ENCODE measurements at regions not wholly inside any gene's neighbourhood (a gene's known extent, or its start where the extent isn't known, plus 50 kb on each side); places are given as distances from the start of the nearest gene placed in this dataset.

DNA sequence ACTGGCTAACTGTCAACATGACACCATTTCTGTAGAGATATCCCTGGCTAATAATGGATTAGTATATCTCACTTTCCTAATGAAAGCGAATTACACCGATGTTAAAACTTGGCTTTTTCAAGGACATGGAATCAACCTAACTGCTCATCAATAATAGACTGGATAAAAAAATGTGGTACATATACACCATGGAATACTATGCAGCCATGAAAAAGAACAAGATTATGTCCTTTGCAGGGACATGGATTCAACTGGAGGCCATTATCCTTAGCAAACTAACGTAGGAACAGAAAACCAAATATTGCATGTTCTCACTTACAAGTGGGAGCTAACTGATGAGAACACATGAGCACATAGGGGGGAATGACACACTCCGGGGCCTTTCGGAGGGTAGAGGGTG lies 62.6 kb downstream of the ZIC1 start:
- DNase-seq (ENCODE audit: insufficient read length), result no peak
- TF ChIP-seq POLR2A (IDR thresholded peaks at IDR 0.05; ENCODE audit: low read depth, low read length) (no peak), POLR2AphosphoS5 (IDR thresholded peaks at IDR 0.05; ENCODE audit: low read depth, low read length) (no peak), TAF1 (IDR thresholded peaks at IDR 0.05; ENCODE audit: borderline replicate concordance, low read depth, low read length) (no peak)
- FAIRE-seq, result no peak

DNA sequence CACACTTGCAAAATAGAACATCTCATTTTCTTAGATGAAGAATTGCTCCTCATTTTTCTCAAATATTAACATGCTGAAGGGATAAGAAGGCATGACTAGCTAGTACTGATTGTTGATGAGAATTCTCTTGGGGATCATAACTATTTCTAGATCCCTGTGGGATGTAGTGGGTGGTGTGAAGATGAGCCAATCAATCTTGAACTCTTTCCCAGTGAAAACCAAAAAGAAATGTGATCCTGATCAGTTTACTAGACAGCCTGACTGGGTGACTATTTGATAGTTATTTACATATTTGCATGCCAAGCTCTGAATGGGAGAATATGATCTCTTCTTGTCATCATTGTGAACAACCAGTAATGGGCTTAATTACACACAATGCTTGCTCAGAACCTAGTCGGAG lies 63.7 kb downstream of the ZIC1 start:
- DNase-seq (ENCODE audit: insufficient read length), result no peak
- FAIRE-seq, result no peak
- TF ChIP-seq POLR2AphosphoS5 (IDR thresholded peaks at IDR 0.05; ENCODE audit: low read depth, low read length) (no peak), POLR2A (IDR thresholded peaks at IDR 0.05; ENCODE audit: low read depth, low read length) (no peak), TAF1 (IDR thresholded peaks at IDR 0.05; ENCODE audit: borderline replicate concordance, low read depth, low read length) (no peak)

GRCh38 chr3:147483145-147483544 lies 74.0 kb downstream of the ZIC1 start:
- TF ChIP-seq TAF1 (IDR thresholded peaks at IDR 0.05; ENCODE audit: borderline replicate concordance, low read depth, low read length) (no peak), POLR2A (IDR thresholded peaks at IDR 0.05; ENCODE audit: low read depth, low read length) (no peak), POLR2AphosphoS5 (IDR thresholded peaks at IDR 0.05; ENCODE audit: low read depth, low read length) (no peak)
- DNase-seq (ENCODE audit: insufficient read length), result no peak
- no peak for FAIRE-seq

DNA sequence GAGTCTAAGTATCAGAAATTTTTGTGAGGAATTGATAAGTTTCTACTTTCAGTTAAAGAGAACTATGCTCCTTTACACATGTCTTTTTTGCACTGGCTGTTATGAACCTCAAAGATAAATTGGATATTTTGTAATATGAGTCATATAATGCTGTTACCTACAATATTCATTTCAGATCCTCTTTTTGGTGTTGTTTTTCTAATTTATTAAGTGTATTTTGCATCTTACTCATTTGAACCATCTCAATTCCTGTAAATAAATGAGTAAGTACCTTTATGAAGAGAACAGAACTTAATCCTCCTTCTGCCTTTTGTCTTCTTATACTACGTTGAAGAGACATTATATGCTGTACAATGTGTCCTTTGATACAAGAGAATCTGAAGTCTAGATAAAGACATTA lies 74.4 kb downstream of the ZIC1 start:
- DNase-seq (ENCODE audit: insufficient read length) (no peak), FAIRE-seq (no peak)
- TF ChIP-seq TAF1 (IDR thresholded peaks at IDR 0.05; ENCODE audit: borderline replicate concordance, low read depth, low read length), result no peak
- no peak for TF ChIP-seq POLR2A (IDR thresholded peaks at IDR 0.05; ENCODE audit: low read depth, low read length)
- no peak for TF ChIP-seq POLR2AphosphoS5 (IDR thresholded peaks at IDR 0.05; ENCODE audit: low read depth, low read length)

GRCh38 chr3:147493065-147493464 lies 83.9 kb downstream of the ZIC1 start:
- FAIRE-seq (no peak), DNase-seq (ENCODE audit: insufficient read length) (no peak)
- TF ChIP-seq TAF1 (IDR thresholded peaks at IDR 0.05; ENCODE audit: borderline replicate concordance, low read depth, low read length), result no peak
- no peak for TF ChIP-seq POLR2A (IDR thresholded peaks at IDR 0.05; ENCODE audit: low read depth, low read length)
- no peak for TF ChIP-seq POLR2AphosphoS5 (IDR thresholded peaks at IDR 0.05; ENCODE audit: low read depth, low read length)

GRCh38 chr3:147493666-147494065 lies 84.5 kb downstream of the ZIC1 start:
- no peak for TF ChIP-seq POLR2A (IDR thresholded peaks at IDR 0.05; ENCODE audit: low read depth, low read length)
- TF ChIP-seq TAF1 (IDR thresholded peaks at IDR 0.05; ENCODE audit: borderline replicate concordance, low read depth, low read length), result no peak
- TF ChIP-seq POLR2AphosphoS5 (IDR thresholded peaks at IDR 0.05; ENCODE audit: low read depth, low read length), result no peak
- DNase-seq (ENCODE audit: insufficient read length) (no peak), FAIRE-seq (no peak)

- TF ChIP-seq POLR2AphosphoS5 (IDR thresholded peaks at IDR 0.05; ENCODE audit: low read depth, low read length) (no peak), POLR2A (IDR thresholded peaks at IDR 0.05; ENCODE audit: low read depth, low read length) (no peak), TAF1 (IDR thresholded peaks at IDR 0.05; ENCODE audit: borderline replicate concordance, low read depth, low read length) (no peak)
- FAIRE-seq (no peak), DNase-seq (ENCODE audit: insufficient read length) (no peak)
These were observed 88.1 kb downstream of the ZIC1 start for GRCh38 chr3:147497286-147497685.

DNA sequence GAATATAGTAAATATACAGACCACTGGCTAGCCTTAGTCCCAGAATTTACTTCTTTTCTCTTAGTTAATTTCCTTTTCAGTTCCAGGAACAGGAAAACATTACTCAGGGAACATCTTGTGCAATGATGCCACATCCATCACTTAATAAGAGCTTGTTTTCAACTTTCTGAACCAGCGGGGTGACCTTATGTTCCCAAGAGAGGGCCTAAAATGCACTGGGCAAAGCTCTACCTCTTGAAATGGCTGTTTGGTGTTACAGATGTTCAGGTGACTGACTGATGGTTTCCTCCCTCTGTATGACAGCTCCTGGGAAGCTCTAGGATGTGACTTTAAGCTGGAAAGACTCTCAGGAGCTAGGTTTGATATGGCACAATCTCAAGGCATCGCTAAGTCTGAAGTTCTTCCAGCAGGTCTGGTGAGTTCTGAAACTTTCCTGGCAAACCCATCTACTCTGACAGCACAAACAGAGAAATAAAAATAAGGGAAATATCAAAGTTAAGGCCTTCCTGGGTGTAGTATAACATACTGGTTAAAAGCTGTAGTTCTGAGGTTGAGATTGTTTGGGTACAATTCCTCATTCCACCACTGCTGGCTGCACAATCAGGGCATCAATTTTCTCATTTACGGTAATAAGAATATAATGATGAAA lies 98.6 kb downstream of the ZIC1 start:
- no peak for FAIRE-seq
- TF ChIP-seq TAF1 (IDR thresholded peaks at IDR 0.05; ENCODE audit: borderline replicate concordance, low read depth, low read length) (no peak), POLR2AphosphoS5 (IDR thresholded peaks at IDR 0.05; ENCODE audit: low read depth, low read length) (no peak), POLR2A (IDR thresholded peaks at IDR 0.05; ENCODE audit: low read depth, low read length) (no peak)

DNA sequence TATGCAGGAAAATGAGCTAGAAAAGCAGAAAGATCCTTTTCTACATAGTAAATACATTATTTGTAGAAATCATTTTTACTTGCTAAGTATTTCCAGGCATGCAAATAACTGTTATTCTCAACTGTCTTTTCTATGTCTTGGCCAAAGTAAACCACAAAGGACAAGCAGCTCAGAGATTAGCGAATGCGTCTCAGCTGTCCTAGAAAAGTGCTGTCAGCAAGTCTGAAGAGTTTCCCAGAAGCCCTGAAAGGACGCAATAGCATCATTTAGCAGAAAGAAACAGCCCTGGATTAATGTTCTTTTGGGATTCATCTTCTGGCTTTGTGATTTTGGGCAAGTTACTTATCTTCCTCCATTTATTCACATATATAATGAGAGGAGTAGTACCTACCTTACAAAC lies 100.3 kb downstream of the ZIC1 start:
- FAIRE-seq (no peak), DNase-seq (ENCODE audit: insufficient read length) (no peak)
- TF ChIP-seq POLR2A (IDR thresholded peaks at IDR 0.05; ENCODE audit: low read depth, low read length) (no peak), TAF1 (IDR thresholded peaks at IDR 0.05; ENCODE audit: borderline replicate concordance, low read depth, low read length) (no peak), POLR2AphosphoS5 (IDR thresholded peaks at IDR 0.05; ENCODE audit: low read depth, low read length) (no peak)

More for the DNA sequence above, 98.6 kb downstream of the ZIC1 start:
- DNase-seq (ENCODE audit: insufficient read length), result no peak

DNA sequence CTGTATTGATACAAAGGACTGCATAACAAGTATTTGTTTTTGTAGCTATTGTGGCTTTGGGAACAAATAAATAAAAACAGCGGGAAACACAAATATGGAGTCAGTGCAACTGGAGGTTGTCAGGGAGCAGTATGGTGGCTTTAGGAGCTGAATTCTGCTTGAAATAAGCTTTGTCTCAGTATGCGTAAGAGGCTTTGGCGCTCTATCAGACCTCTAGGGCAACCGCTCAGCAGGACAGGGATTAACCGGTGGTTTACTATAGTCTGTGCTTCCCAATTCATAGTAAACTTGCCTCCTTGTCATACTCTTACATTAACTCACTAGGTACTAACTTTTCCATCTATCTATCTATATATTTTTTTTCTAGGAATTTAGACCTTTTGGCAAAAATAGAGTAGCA lies 104.6 kb downstream of the ZIC1 start:
- DNase-seq (ENCODE audit: insufficient read length) (no peak), FAIRE-seq (no peak)
- TF ChIP-seq POLR2A (IDR thresholded peaks at IDR 0.05; ENCODE audit: low read depth, low read length) (no peak), POLR2AphosphoS5 (IDR thresholded peaks at IDR 0.05; ENCODE audit: low read depth, low read length) (no peak), TAF1 (IDR thresholded peaks at IDR 0.05; ENCODE audit: borderline replicate concordance, low read depth, low read length) (no peak)

DNA sequence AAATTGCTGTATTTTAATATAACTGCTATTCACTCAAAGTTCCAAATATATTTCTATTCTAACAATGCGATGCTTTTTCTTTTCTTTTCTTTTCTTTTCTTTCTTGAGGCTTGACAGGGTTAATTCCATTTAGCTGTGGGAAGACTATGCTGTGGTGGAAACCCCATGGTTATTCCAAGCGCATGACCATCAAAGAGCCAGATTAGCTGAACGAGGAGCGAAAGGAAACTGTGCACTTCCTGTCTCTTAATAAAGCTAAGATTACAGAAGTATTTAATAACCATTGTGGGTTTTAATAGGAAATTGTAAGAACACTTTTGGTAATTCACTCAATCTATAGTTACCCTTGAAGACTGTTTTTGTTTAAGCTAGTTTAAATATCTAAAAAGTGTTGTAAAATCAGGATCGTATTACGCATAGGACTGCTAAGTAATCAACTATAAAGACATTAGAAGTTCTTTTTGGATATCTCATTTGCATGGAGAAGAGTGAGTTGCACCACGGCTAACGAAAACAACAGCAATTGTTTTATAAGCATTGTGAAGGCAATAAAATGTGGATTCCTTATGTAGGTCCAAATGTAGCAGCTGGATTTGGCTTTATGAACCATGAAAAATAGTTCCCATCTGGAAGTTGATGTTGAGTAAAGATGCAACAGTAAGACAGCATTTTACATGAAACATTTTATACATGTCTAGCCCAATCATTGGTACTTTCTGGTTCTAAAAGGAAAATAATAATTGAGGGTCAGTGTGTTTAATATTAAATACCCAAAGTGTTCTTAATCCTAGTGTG lies 105.4 kb downstream of the ZIC1 start:
- no peak for DNase-seq (ENCODE audit: insufficient read length)
- no peak for FAIRE-seq

DNA sequence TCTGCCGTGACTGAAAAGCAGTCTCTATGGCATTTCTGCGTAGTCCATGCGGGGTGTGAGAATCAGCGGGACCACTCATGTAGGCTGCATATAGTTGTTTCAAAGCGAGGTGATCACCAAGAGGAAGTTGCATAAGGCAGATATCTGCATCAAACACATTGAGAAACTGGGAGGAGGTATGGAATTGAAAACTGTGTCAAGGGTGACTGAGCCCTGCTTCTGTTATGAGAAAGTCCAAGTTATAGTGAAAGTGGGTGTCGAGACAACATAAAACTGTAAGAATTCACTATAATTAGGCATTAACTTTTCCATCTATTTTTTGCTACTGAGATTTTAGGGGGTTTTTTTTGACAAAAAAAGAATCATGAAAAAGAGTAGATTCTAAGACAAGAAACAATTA lies 109.3 kb downstream of the ZIC1 start:
- FAIRE-seq (no peak), DNase-seq (ENCODE audit: insufficient read length) (no peak)
- no peak for TF ChIP-seq POLR2AphosphoS5 (IDR thresholded peaks at IDR 0.05; ENCODE audit: low read depth, low read length)
- no peak for TF ChIP-seq TAF1 (IDR thresholded peaks at IDR 0.05; ENCODE audit: borderline replicate concordance, low read depth, low read length)
- no peak for TF ChIP-seq POLR2A (IDR thresholded peaks at IDR 0.05; ENCODE audit: low read depth, low read length)

More for the DNA sequence above, 105.4 kb downstream of the ZIC1 start:
- TF ChIP-seq POLR2AphosphoS5 (IDR thresholded peaks at IDR 0.05; ENCODE audit: low read depth, low read length), result no peak
- TF ChIP-seq POLR2A (IDR thresholded peaks at IDR 0.05; ENCODE audit: low read depth, low read length), result no peak
- TF ChIP-seq TAF1 (IDR thresholded peaks at IDR 0.05; ENCODE audit: borderline replicate concordance, low read depth, low read length), result no peak
